Keratinocyte (primary cell): ENCODE measurements at regions not wholly inside any gene's neighbourhood (a gene's known extent, or its start where the extent isn't known, plus 50 kb on each side); places are given as distances from the start of the nearest gene placed in this dataset.

Source experiments
- DNase-seq: peaks from one replicate; pipeline ENCODE4 v3.0.0-alpha.2; 2011; ENCODE audit warnings: low read depth, missing footprints, low spot score
- FAIRE-seq: peaks from 2 replicates; lab custom pipeline; 2011; peaks lifted over from hg19 to GRCh38; lab: Jason Lieb, UNC
- H2AFZ ChIP-seq: 2 replicates; pipeline ENCODE4 v1.6.0; 2012; ENCODE audit warnings: low read length, control low read depth, inconsistent platforms; ENCODE audit not compliant: control insufficient read depth
- H3K27ac ChIP-seq: 2 replicates; pipeline ENCODE4 v1.5.1; 2011; ENCODE audit warnings: low read length; ENCODE audit not compliant: control insufficient read depth, insufficient read depth
- H3K27me3 ChIP-seq: 3 replicates; pipeline ENCODE4 v1.6.0; 2011; ENCODE audit warnings: low read length; ENCODE audit not compliant: control insufficient read depth, insufficient read depth; ENCODE audit errors: extremely low read depth
- H3K36me3 ChIP-seq, 2 experiments: 2 replicates in 1 of 2; 3 replicates in 1 of 2; pipeline ENCODE4 v1.5.1; 2011; ENCODE audit warnings: low read length in 2 of 2, mild to moderate bottlenecking in 1 of 2; ENCODE audit not compliant: control insufficient read depth in 2 of 2, insufficient read depth in 2 of 2; ENCODE audit errors: extremely low read depth in 1 of 2
- H3K4me1 ChIP-seq: 3 replicates; pipeline ENCODE4 v1.5.1; 2011; ENCODE audit warnings: low read length; ENCODE audit not compliant: control insufficient read depth, insufficient read depth; ENCODE audit errors: extremely low read depth
- H3K4me2 ChIP-seq: 3 replicates; pipeline ENCODE4 v1.6.0; 2011; ENCODE audit warnings: low read depth, low read length; ENCODE audit not compliant: control insufficient read depth, insufficient read depth; ENCODE audit errors: extremely low read depth
- H3K4me3 ChIP-seq, 3 experiments: fragments of 200-600 bp in 1 of 3; sonication (generic) in 1 of 3; 2 replicates in 2 of 3; 3 replicates in 1 of 3; pipeline ENCODE4 v1.5.1; 2011 to 2016; ENCODE audit warnings: low read length in 3 of 3, mild to moderate bottlenecking in 3 of 3, control low read depth in 2 of 3, inconsistent platforms in 1 of 3, low read depth in 1 of 3, mixed read lengths in 1 of 3, mixed run types in 1 of 3, moderate library complexity in 1 of 3; ENCODE audit not compliant: control insufficient read depth in 2 of 3, insufficient read depth in 2 of 3; ENCODE audit errors: extremely low read depth in 1 of 3
- H3K79me2 ChIP-seq: 2 replicates; pipeline ENCODE4 v1.6.0; 2012; ENCODE audit warnings: low read length; ENCODE audit not compliant: control insufficient read depth, insufficient read depth
- H3K9ac ChIP-seq: 3 replicates; pipeline ENCODE4 v1.6.0; 2011; ENCODE audit warnings: low read length; ENCODE audit not compliant: control insufficient read depth, insufficient read depth; ENCODE audit errors: extremely low read depth
- H3K9me1 ChIP-seq: 3 replicates; pipeline ENCODE4 v1.6.0; 2011; ENCODE audit warnings: low read length; ENCODE audit not compliant: control insufficient read depth, insufficient read depth; ENCODE audit errors: extremely low read depth
- H3K9me3 ChIP-seq: 2 replicates; pipeline ENCODE4 v1.5.1; 2012; ENCODE audit warnings: low read depth, low read length; ENCODE audit not compliant: control insufficient read depth
- H4K20me1 ChIP-seq: 3 replicates; pipeline ENCODE4 v1.6.0; 2011; ENCODE audit warnings: low read length; ENCODE audit not compliant: control insufficient read depth, insufficient read depth; ENCODE audit errors: extremely low read depth
- EZH2 ChIP-seq: IDR thresholded peaks from one replicate; pipeline ENCODE4 v1.6.1; 2012; ENCODE audit warnings: inconsistent platforms, mild to moderate bottlenecking, low read length, moderate library complexity
- dilution Hi-C: fragments of 300-500 bp; cut with MboI; formaldehyde crosslinking; loops from one replicate; pipeline ENCODE4 v1.7.0; 2020; ENCODE audit warnings: low sequenced_read_pairs; ENCODE audit not compliant: extremely low pct_ligation_motif_present
- TF ChIP-seq, protein P1 (sequence below), 3 experiments: IDR thresholded peaks in 1 of 3; conservative IDR thresholded peaks in 1 of 3; optimal IDR thresholded peaks in 1 of 3; 2 replicates in 2 of 3; 3 replicates in 1 of 3; pipeline versions ENCODE3 to v1.5.1; 2011; ENCODE audit warnings: low read length in 3 of 3, mild to moderate bottlenecking in 3 of 3, moderate library complexity in 2 of 3, control low read depth in 1 of 3, inconsistent platforms in 1 of 3; ENCODE audit not compliant: insufficient read depth in 2 of 3; ENCODE audit errors: extremely low read depth in 1 of 3

GRCh38 chrX:51407520-51408409 is 75.1 kb downstream of the NUDT10 start:
- no peak for TF ChIP-seq EZH2
- TF ChIP-seq, protein P1, sequence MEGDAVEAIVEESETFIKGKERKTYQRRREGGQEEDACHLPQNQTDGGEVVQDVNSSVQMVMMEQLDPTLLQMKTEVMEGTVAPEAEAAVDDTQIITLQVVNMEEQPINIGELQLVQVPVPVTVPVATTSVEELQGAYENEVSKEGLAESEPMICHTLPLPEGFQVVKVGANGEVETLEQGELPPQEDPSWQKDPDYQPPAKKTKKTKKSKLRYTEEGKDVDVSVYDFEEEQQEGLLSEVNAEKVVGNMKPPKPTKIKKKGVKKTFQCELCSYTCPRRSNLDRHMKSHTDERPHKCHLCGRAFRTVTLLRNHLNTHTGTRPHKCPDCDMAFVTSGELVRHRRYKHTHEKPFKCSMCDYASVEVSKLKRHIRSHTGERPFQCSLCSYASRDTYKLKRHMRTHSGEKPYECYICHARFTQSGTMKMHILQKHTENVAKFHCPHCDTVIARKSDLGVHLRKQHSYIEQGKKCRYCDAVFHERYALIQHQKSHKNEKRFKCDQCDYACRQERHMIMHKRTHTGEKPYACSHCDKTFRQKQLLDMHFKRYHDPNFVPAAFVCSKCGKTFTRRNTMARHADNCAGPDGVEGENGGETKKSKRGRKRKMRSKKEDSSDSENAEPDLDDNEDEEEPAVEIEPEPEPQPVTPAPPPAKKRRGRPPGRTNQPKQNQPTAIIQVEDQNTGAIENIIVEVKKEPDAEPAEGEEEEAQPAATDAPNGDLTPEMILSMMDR (optimal IDR thresholded peaks at IDR 0.05 in 1 of 3, IDR thresholded peaks at IDR 0.05 in 1 of 3, conservative IDR thresholded peaks at IDR 0.05 in 1 of 3; ENCODE audit: extremely low read depth in 1 of 3, insufficient read depth in 2 of 3, low read length in 3 of 3): no peak
- Histone ChIP-seq H2AFZ (no peak overlapping the region), H3K36me3 (no peaks in the 10 kb centered on the region), H3K9me1 (no peaks in the 10 kb centered on the region), H3K27ac (no peak overlapping the region), H3K27me3 (no peaks in the 10 kb centered on the region), H3K9ac (no peak overlapping the region), H4K20me1 (no peaks in the 10 kb centered on the region), H3K4me1 (no peaks in the 10 kb centered on the region), H3K79me2 (no peaks in the 10 kb centered on the region), H3K4me2 (no peak overlapping the region), H3K4me3 (no peak overlapping the region), H3K9me3 (no peaks in the 10 kb centered on the region)
- DNase-seq: no peak
- FAIRE-seq: no peak
- dilution Hi-C loops: no loop called here

DNA sequence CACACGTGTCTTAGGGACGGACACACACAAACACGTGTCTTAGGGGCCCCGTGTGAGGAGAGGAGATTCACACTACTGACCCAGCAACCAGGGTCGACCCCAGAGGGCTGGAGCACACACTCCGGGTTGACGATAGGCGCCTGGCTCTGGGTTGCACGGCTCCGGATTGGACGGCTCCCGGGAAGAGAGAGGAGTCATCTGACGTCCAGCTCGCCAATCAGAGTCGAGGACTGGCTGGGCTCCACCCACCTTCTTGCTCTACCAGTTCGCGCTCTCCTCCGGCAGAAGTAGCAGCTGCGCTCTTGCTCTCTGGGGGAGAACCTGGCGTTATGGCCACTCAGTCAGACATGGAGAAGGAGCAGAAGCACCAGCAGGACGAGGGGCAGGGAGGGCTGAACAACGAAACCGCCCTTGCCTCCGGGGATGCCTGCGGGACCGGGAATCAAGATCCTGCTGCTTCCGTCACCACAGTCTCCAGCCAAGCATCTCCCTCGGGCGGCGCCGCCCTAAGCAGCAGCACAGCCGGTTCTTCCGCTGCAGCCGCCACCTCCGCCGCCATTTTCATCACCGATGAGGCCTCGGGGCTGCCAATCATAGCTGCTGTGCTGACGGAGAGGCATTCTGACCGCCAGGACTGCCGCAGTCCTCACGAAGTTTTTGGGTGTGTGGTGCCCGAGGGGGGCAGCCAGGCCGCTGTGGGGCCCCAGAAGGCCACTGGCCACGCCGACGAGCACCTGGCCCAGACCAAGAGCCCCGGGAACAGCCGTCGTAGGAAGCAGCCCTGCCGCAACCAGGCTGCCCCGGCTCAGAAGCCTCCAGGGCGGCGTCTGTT is 74.3 kb downstream of the NUDT10 start:
- Histone ChIP-seq H2AFZ (no peak overlapping the region), H3K9me3 (no peaks in the 10 kb centered on the region), H3K4me2 (no peak overlapping the region), H3K9ac (no peak overlapping the region), H3K27ac (no peak overlapping the region), H3K79me2 (no peaks in the 10 kb centered on the region), H3K4me3 (no peak overlapping the region), H3K9me1 (no peaks in the 10 kb centered on the region), H3K36me3 (no peaks in the 10 kb centered on the region), H4K20me1 (no peaks in the 10 kb centered on the region), H3K27me3 (no peaks in the 10 kb centered on the region), H3K4me1 (no peaks in the 10 kb centered on the region)
- FAIRE-seq: no peak
- dilution Hi-C loops: no loop called here
- TF ChIP-seq, protein P1 (optimal IDR thresholded peaks at IDR 0.05 in 1 of 3, IDR thresholded peaks at IDR 0.05 in 1 of 3, conservative IDR thresholded peaks at IDR 0.05 in 1 of 3; ENCODE audit: extremely low read depth in 1 of 3, insufficient read depth in 2 of 3, low read length in 3 of 3): no peak
- no peak for TF ChIP-seq EZH2
- no peak for DNase-seq
